GM12865 (cell line): ENCODE measurements at regions not wholly inside any gene's neighbourhood (a gene's known extent, or its start where the extent isn't known, plus 50 kb on each side); places are given as distances from the start of the nearest gene placed in this dataset.

Source experiments
- DNase-seq: peaks from one replicate; pipeline ENCODE4 v3.0.0; 2010; ENCODE audit warnings: low read depth
- H3K4me3 ChIP-seq: 2 replicates; pipeline ENCODE4 v1.5.1; 2011; ENCODE audit warnings: mild to moderate bottlenecking, low read depth, low read length, control low read depth
- TF ChIP-seq, protein P1 (sequence below): IDR thresholded peaks from 2 replicates; pipeline ENCODE4 v1.5.1; 2011; ENCODE audit warnings: low read length, control low read depth, low read depth, inconsistent platforms; ENCODE audit not compliant: insufficient read depth; ENCODE audit errors: missing control alignments

DNA sequence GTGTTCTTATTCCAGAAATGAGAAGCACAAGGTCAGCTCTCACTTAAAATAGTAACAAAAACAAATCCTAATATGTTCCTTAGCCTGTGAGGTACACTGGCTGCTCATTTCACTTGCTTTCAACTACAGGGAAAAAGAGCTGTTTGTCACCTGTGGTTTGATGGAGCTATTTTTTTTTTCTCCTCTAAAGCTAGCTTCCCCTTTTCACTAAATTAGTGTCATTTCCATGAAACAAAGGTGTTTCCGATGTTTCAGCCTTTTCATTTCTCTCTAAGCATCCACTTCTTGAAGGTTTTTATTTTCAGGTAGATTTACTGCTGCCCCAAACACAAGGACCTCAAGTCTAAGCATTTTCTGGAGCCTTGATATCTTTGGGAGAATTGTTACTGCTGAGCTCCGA lies 148.6 kb downstream of the RBMX2 start:
- no peak overlapping the region for H3K4me3 ChIP-seq
- no peak for DNase-seq
- TF ChIP-seq, protein P1, sequence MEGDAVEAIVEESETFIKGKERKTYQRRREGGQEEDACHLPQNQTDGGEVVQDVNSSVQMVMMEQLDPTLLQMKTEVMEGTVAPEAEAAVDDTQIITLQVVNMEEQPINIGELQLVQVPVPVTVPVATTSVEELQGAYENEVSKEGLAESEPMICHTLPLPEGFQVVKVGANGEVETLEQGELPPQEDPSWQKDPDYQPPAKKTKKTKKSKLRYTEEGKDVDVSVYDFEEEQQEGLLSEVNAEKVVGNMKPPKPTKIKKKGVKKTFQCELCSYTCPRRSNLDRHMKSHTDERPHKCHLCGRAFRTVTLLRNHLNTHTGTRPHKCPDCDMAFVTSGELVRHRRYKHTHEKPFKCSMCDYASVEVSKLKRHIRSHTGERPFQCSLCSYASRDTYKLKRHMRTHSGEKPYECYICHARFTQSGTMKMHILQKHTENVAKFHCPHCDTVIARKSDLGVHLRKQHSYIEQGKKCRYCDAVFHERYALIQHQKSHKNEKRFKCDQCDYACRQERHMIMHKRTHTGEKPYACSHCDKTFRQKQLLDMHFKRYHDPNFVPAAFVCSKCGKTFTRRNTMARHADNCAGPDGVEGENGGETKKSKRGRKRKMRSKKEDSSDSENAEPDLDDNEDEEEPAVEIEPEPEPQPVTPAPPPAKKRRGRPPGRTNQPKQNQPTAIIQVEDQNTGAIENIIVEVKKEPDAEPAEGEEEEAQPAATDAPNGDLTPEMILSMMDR, result no peak

DNA sequence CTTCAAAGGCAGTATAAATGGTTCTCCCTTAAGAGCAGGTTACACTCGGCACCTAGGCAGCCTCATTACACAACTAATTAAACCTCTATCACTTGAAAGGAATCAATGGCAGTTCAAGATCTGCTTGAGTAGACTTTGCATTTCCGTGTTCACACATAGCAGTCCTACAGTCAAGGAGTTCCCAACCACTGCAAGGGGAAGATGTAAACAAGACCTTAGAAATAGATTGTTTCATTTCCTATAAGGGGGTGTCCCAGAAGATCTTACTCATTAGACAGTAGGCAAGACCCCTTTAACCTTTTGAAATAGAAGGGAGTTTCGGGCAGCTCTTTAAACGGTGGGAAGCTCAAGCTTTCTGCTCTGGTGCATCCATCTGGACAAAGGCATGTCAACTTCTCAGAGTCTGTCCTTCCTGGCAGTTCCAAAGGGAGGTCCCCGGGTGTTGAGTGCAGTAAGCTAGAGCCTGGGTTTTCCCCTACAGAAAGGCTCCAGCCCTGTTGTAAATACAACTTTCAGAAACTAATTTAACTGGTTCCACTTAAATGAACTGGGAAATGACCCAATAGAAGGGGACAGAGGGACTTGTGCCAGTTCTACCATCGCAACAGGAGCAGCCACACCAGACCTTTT lies 150.8 kb downstream of the RBMX2 start:
- H3K4me3 ChIP-seq, result no peak overlapping the region
- peak; percentile 25 for DNase-seq
- TF ChIP-seq, protein P1, result no peak

DNA sequence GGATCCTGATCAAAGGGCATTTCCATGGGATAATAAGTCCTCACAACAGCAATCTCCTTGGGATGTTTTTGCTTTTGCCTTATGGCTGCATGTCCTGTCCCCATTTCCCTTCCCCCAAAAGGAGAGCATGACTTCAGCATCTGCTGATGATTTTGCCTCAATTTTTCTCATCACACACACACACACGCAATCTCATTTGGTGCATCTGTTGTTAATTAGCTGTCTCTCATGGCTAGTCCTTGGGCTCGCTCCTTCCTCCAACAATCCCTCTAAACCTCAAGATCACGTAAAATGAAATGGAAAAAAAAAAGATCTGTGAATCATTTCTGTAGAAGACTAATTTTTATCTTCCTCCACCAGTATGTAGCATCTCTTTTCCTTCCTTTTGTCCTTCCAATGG lies 153.6 kb downstream of the RBMX2 start:
- no peak for DNase-seq
- TF ChIP-seq, protein P1, result no peak
- H3K4me3 ChIP-seq, result no peak overlapping the region

DNA sequence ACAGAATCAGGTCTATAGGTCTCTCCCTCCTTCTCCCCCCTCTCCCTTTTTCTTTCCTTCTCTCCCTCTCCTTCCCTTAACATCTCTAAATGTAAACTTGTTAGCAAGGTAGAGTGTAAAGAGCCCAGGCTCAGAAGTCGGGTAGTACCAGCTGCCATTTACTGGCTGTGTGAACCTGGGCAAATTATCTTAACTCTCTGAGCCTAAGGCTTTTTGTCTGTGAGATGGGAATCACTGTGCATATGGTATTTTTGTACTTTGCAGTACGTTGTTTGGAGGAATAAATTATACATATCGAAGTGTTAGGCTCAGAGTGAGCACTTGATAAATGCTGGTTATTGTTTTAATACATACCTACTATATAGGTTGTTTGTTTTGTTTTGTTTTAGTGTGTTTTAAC lies 154.0 kb downstream of the RBMX2 start:
- H3K4me3 ChIP-seq, result no peak overlapping the region
- TF ChIP-seq, protein P1, result no peak
- no peak for DNase-seq

DNA sequence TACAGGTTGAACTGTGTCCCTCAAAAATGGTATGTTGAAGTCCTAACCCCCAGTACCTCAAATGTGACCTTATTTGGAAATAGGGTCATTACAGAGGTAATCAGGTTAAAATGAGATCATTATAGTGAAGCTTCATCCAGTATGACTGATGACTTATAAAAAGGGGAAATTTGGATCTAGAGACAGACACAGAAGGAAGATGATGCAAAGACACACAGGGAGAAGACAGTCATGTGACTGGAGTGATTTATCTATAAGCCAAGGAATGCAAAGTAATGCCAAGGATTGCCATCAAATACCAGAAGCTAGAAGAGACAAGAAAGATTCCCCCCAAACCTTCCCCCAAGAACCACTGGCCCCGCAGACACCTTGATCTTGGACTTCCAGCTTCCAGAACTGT lies 155.2 kb downstream of the RBMX2 start:
- no peak for DNase-seq
- no peak overlapping the region for H3K4me3 ChIP-seq
- TF ChIP-seq, protein P1, result no peak

DNA sequence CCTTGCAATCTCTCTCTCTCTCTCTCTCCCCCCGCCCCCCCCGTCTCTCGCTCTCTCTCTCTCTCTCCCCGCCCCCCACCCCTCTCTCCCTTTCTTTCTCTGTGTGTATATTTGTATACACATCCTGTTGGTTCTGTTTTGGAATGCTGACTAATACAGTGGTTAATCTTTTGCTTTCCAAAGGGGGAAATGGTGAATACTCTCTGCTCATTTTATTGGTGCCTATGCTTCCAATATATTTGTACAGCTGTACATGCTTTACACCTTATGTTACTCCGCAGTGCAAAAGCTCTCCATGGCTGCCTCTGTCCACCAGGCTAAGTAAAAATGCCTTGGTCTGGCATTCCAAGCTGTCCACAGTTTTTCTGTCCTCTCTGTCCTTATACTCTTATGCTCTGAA lies 158.8 kb downstream of the RBMX2 start:
- DNase-seq, result no peak

More for the DNA sequence above, 158.8 kb downstream of the RBMX2 start:
- TF ChIP-seq, protein P1, result no peak
- H3K4me3 ChIP-seq, result no peak overlapping the region
